GM18867 (cell line): ENCODE measurements at regions not wholly inside any gene's neighbourhood (a gene's known extent, or its start where the extent isn't known, plus 50 kb on each side); places are given as distances from the start of the nearest gene placed in this dataset.

Experiments
- ATAC-seq: cut with Tn5 transposase; IDR thresholded peaks from one replicate; pipeline ENCODE4 v1.9.1; 2021; ENCODE audit warnings: mild to moderate bottlenecking, moderate library complexity; ENCODE audit not compliant: unreplicated experiment

- no peak for ATAC-seq
Measured at GRCh38 chr20:40978761-40979160, 49.9 kb upstream of the TOP1 start.
